ENCODE measurements at regions not wholly inside any gene's neighbourhood (a gene's known extent, or its start where the extent isn't known, plus 50 kb on each side); places are given as distances from the start of the nearest gene placed in this dataset.

DNA sequence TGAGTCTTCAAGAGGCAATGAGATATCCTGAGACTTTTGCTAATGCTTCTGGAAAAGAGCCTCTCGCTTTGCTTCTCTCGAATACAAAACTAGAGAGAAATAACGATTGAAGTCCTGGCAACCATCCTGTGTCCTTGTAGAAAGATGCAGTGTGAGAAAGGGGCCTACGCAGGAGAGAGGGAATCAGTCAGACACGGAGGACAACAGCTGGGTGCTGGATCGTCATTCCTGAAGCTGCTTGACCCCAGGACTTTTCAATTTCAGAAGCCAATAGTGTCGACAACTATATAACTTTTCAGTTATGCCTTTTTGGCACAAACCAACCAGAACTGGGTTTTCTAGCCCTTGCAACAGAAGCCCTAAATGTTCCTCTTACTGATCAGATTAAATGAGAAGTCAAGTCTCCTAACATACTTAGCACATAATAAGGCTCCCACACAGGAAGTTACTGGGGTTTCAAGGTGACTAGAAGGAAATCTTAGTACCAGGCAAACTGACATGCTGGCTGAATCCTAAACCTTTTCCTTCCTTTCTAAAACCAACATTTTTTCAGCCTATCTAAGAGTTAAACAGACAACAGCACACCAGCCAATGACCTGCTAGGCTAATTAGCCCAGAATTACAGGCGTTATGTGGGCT is 755.6 kb downstream of the MED13L start:
- Histone ChIP-seq H3K4me3 (replicated peaks in 1 of 3; ENCODE audit: low read depth in 2 of 3, low read length in 3 of 3) (no peak overlapping the region), H3K36me3 (replicated peaks in 1 of 2; ENCODE audit: control insufficient read depth in 1 of 2, insufficient read depth in 2 of 2, low read length in 2 of 2) (no peaks in the 10 kb centered on the region), H3K4me2 (replicated peaks; ENCODE audit: extremely low read depth, low read length, poor library complexity, severe bottlenecking) (no peak overlapping the region), H3K27ac (ENCODE audit: low read depth in 1 of 2, low read length in 2 of 2) (no peak overlapping the region), H2AFZ (ENCODE audit: insufficient read depth, low read depth, low read length, poor library complexity, severe bottlenecking) (no peak overlapping the region), H3K4me1 (ENCODE audit: control insufficient read depth in 1 of 2, insufficient read depth in 2 of 2, low read length in 2 of 2) (no peaks in the 10 kb centered on the region), H3K27me3 (ENCODE audit: control insufficient read depth in 2 of 2, insufficient read depth in 2 of 2, low read length in 2 of 2) (no peaks in the 10 kb centered on the region), H3K79me2 (ENCODE audit: insufficient read depth, low read length) (no peaks in the 10 kb centered on the region), H3K9me3 (replicated peaks in 1 of 2; ENCODE audit: control insufficient read depth in 1 of 2, insufficient read depth in 1 of 2, low read length in 2 of 2) (peaks cover 0 to 5% of the 10 kb centered on the region in 2 donors), H4K20me1 (ENCODE audit: insufficient read depth, low read length) (no peaks in the 10 kb centered on the region), H3K9ac (ENCODE audit: insufficient read depth, low read length, poor library complexity, severe bottlenecking) (no peak overlapping the region)
- H3K27ac Mint-ChIP-seq, result no peak overlapping the region
- H3K4me1 Mint-ChIP-seq, result no peaks in the 10 kb centered on the region
- H3K4me3 Mint-ChIP-seq, result no peak overlapping the region
- H3K36me3 Mint-ChIP-seq, result no peaks in the 10 kb centered on the region
- H3K9me3 Mint-ChIP-seq, result peaks cover 0 to 7% (median 2%) of the 10 kb centered on the region in 7 donors
- intact Hi-C loops (cut with micrococcal nuclease), result no loop called here
- TF ChIP-seq, protein P1, sequence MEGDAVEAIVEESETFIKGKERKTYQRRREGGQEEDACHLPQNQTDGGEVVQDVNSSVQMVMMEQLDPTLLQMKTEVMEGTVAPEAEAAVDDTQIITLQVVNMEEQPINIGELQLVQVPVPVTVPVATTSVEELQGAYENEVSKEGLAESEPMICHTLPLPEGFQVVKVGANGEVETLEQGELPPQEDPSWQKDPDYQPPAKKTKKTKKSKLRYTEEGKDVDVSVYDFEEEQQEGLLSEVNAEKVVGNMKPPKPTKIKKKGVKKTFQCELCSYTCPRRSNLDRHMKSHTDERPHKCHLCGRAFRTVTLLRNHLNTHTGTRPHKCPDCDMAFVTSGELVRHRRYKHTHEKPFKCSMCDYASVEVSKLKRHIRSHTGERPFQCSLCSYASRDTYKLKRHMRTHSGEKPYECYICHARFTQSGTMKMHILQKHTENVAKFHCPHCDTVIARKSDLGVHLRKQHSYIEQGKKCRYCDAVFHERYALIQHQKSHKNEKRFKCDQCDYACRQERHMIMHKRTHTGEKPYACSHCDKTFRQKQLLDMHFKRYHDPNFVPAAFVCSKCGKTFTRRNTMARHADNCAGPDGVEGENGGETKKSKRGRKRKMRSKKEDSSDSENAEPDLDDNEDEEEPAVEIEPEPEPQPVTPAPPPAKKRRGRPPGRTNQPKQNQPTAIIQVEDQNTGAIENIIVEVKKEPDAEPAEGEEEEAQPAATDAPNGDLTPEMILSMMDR (IDR thresholded peaks at IDR 0.05), result no peak
- 80% methylated on average over 3 of the region's 8 CpGs for WGBS (ENCODE audit: insufficient coverage)
- no peak for DNase-seq
- H3K27me3 Mint-ChIP-seq (ENCODE audit: low read depth in 3 of 3), result peaks cover 0 to 6% (median 3%) of the 10 kb centered on the region in 3 donors

DNA sequence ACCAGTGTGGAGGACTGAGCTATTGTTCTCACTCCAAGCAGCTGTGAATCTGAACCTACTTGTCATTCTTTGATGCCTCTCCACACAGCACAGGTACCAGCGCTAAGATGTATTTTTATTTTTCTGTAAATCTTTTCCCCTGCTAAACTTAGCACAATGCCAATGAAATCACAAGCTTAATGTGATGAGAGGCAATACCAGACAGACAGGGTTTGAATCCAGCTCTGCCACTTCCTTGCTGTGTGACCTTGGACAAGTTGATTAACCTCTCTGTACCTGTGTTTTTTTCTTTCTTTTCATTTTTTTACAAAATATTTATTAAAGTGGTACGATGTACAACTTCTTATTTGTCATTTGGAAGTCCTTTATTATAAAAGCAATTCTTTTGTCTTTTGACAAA is 757.6 kb downstream of the MED13L start:
- Histone ChIP-seq H3K27ac (ENCODE audit: low read depth in 1 of 2, low read length in 2 of 2) (no peak overlapping the region), H3K4me2 (replicated peaks; ENCODE audit: extremely low read depth, low read length, poor library complexity, severe bottlenecking) (no peak overlapping the region), H3K4me1 (ENCODE audit: control insufficient read depth in 1 of 2, insufficient read depth in 2 of 2, low read length in 2 of 2) (no peaks in the 10 kb centered on the region), H3K27me3 (ENCODE audit: control insufficient read depth in 2 of 2, insufficient read depth in 2 of 2, low read length in 2 of 2) (no peaks in the 10 kb centered on the region), H3K36me3 (replicated peaks in 1 of 2; ENCODE audit: control insufficient read depth in 1 of 2, insufficient read depth in 2 of 2, low read length in 2 of 2) (no peaks in the 10 kb centered on the region), H3K9ac (ENCODE audit: insufficient read depth, low read length, poor library complexity, severe bottlenecking) (no peak overlapping the region), H3K9me3 (replicated peaks in 1 of 2; ENCODE audit: control insufficient read depth in 1 of 2, insufficient read depth in 1 of 2, low read length in 2 of 2) (peaks cover 11 to 22% of the 10 kb centered on the region in 2 donors), H3K79me2 (ENCODE audit: insufficient read depth, low read length) (no peaks in the 10 kb centered on the region), H4K20me1 (ENCODE audit: insufficient read depth, low read length) (no peaks in the 10 kb centered on the region), H2AFZ (ENCODE audit: insufficient read depth, low read depth, low read length, poor library complexity, severe bottlenecking) (no peak overlapping the region), H3K4me3 (replicated peaks in 1 of 3; ENCODE audit: low read depth in 2 of 3, low read length in 3 of 3) (no peak overlapping the region)
- intact Hi-C loops (cut with micrococcal nuclease), result no loop called here
- H3K4me3 Mint-ChIP-seq, result no peak overlapping the region
- no peaks in the 10 kb centered on the region for H3K4me1 Mint-ChIP-seq
- no peak for DNase-seq
- TF ChIP-seq, protein P1 (IDR thresholded peaks at IDR 0.05), result no peak
- H3K36me3 Mint-ChIP-seq, result no peaks in the 10 kb centered on the region
- H3K9me3 Mint-ChIP-seq, result peaks cover 2 to 11% (median 5%) of the 10 kb centered on the region in 7 donors
- WGBS (ENCODE audit: insufficient coverage), result no CpG with 5 or more reads among the region's 2 CpGs
- no peak overlapping the region for H3K27ac Mint-ChIP-seq
- peaks cover 0 to 6% (median 3%) of the 10 kb centered on the region in 3 donors for H3K27me3 Mint-ChIP-seq (ENCODE audit: low read depth in 3 of 3)
